SU-DHL-6 (cell line): ENCODE measurements at regions not wholly inside any gene's neighbourhood (a gene's known extent, or its start where the extent isn't known, plus 50 kb on each side); places are given as distances from the start of the nearest gene placed in this dataset.

Source experiments
- H2AFZ ChIP-seq: fragments of 200-600 bp; sonication (generic); 2 replicates; pipeline ENCODE4 v1.6.1; 2014; ENCODE audit warnings: low read depth, mild to moderate bottlenecking, moderate library complexity, mixed read lengths, antibody characterized with exemption, low read length; ENCODE audit not compliant: severe bottlenecking
- H3F3A ChIP-seq: fragments of 200-600 bp; shearing (Covaris generic); 2 replicates; pipeline ENCODE4 v1.6.0; 2016; ENCODE audit warnings: antibody characterized with exemption, mild to moderate bottlenecking; ENCODE audit not compliant: insufficient read depth
- H3K27ac ChIP-seq: fragments of 200-600 bp; sonication (generic); 2 replicates; pipeline ENCODE4 v1.5.1; 2016; ENCODE audit warnings: low read depth, mild to moderate bottlenecking, low read length, moderate library complexity, mixed read lengths
- H3K27me3 ChIP-seq: fragments of 200-600 bp; sonication (generic), shearing (Covaris generic); 2 replicates; pipeline ENCODE4 v1.6.0; 2014; ENCODE audit warnings: mild to moderate bottlenecking, low read length
- H3K36me3 ChIP-seq: fragments of 200-600 bp; sonication (generic); 2 replicates; pipeline ENCODE4 v1.6.1; 2014; ENCODE audit warnings: mild to moderate bottlenecking, low read length, mixed read lengths
- H3K4me2 ChIP-seq: fragments of 300-600, 200-600 bp; shearing (Covaris generic), sonication (generic); 2 replicates; pipeline ENCODE4 v1.6.0; 2014; ENCODE audit warnings: low read length, low read depth, mild to moderate bottlenecking; ENCODE audit not compliant: poor library complexity, severe bottlenecking
- H3K4me3 ChIP-seq: fragments of 200-600 bp; sonication (generic); 2 replicates; pipeline ENCODE4 v1.5.1; 2014; ENCODE audit warnings: antibody characterized with exemption, low read length, mild to moderate bottlenecking, mixed read lengths; ENCODE audit not compliant: insufficient read depth, poor library complexity, severe bottlenecking
- H3K79me2 ChIP-seq: fragments of 200-600 bp; sonication (generic); 2 replicates; pipeline ENCODE4 v1.6.1; 2014; ENCODE audit warnings: mild to moderate bottlenecking, low read length, moderate library complexity; ENCODE audit not compliant: insufficient read depth
- H3K9ac ChIP-seq: fragments of 200-600 bp; sonication (generic); 2 replicates; pipeline ENCODE4 v1.7.0; 2014; ENCODE audit warnings: mild to moderate bottlenecking, low read length
- H3K9me2 ChIP-seq: fragments of 200-600 bp; sonication (generic); replicated peaks from 2 replicates; pipeline ENCODE4 v1.6.1; 2014; ENCODE audit warnings: low read length; ENCODE audit not compliant: insufficient read depth
- H3K9me3 ChIP-seq: fragments of 200-600 bp; sonication (generic); 2 replicates; pipeline ENCODE4 v1.6.1; 2014; ENCODE audit warnings: low read length, mixed read lengths; ENCODE audit not compliant: insufficient read depth
- H4K20me1 ChIP-seq: fragments of 200-600 bp; sonication (generic); 2 replicates; pipeline ENCODE4 v1.6.1; 2014; ENCODE audit warnings: low read depth, mild to moderate bottlenecking, antibody characterized with exemption, low read length, moderate library complexity, mixed read lengths
- EZH2phosphoT487 ChIP-seq: fragments of 200-600 bp; sonication (generic), shearing (Covaris generic); conservative IDR thresholded peaks from 2 replicates; pipeline ENCODE4 v1.6.1; 2018; ENCODE audit warnings: mild to moderate bottlenecking, antibody characterized with exemption, low read length, moderate library complexity, mixed read lengths
- TF ChIP-seq, protein P1 (sequence below): fragments of 200-600 bp; sonication (generic); IDR thresholded peaks from one replicate; pipeline ENCODE4 v1.5.1; 2017; ENCODE audit warnings: antibody characterized with exemption, mild to moderate bottlenecking, low read length, moderate library complexity; ENCODE audit not compliant: insufficient read depth, poor library complexity, severe bottlenecking

DNA sequence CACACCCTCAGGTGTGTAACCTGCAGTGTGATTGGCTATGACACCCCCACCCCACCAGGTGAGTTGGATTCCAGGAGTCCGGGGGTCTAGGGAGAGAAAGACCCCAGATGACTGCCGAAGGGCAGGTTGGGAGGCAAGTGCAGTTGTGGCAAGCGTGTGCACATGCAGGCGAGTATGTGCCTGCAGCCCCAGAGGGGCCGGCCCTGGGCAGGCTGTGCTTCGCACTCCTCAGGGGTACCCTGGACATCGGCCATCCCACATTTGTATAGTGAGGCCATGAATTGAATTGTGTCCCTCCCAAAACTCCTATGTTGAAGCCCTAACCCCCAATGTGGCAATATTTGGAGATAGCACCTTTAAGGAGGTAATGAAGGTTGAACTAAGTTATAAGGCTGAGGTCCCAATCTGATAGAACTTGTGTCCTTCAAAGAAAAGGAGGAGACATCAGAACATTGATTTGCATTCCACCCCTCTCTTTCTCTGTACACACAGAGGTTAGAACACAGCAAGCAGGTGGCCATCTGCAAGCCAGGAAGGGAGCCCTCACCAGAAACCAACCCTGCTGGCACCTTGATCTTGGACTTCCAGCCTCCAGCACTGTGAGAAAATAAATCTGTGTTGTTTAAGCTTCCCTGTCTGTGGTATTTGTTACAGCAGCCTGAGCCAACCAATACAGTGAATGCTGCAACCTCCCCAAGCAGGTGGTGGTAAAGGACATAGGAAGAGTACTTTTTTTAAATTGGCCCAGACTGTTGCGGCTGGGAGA, 241.8 kb downstream of the TFCP2L1 start:
- TF ChIP-seq, protein P1, sequence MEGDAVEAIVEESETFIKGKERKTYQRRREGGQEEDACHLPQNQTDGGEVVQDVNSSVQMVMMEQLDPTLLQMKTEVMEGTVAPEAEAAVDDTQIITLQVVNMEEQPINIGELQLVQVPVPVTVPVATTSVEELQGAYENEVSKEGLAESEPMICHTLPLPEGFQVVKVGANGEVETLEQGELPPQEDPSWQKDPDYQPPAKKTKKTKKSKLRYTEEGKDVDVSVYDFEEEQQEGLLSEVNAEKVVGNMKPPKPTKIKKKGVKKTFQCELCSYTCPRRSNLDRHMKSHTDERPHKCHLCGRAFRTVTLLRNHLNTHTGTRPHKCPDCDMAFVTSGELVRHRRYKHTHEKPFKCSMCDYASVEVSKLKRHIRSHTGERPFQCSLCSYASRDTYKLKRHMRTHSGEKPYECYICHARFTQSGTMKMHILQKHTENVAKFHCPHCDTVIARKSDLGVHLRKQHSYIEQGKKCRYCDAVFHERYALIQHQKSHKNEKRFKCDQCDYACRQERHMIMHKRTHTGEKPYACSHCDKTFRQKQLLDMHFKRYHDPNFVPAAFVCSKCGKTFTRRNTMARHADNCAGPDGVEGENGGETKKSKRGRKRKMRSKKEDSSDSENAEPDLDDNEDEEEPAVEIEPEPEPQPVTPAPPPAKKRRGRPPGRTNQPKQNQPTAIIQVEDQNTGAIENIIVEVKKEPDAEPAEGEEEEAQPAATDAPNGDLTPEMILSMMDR: no peak
- TF ChIP-seq EZH2phosphoT487: no peak

GRCh38 chr2:121043827-121044222, 241.2 kb downstream of the TFCP2L1 start:
- Histone ChIP-seq H3K9me3 (no peaks in the 10 kb centered on the region), H4K20me1 (no peaks in the 10 kb centered on the region), H3K79me2 (no peaks in the 10 kb centered on the region), H3K27me3 (no peaks in the 10 kb centered on the region), H3K36me3 (no peaks in the 10 kb centered on the region), H3K9me2 (no peaks in the 10 kb centered on the region), H3F3A (no peaks in the 10 kb centered on the region), H2AFZ (no peak overlapping the region), H3K4me2 (no peak overlapping the region), H3K27ac (no peak overlapping the region), H3K9ac (no peak overlapping the region), H3K4me3 (no peak overlapping the region)
- TF ChIP-seq, protein P1: no peak
- TF ChIP-seq EZH2phosphoT487: no peak

More for the DNA sequence above, 241.8 kb downstream of the TFCP2L1 start:
- no peaks in the 10 kb centered on the region for H3K27me3 ChIP-seq
- H2AFZ ChIP-seq: no peak overlapping the region
- H4K20me1 ChIP-seq: no peaks in the 10 kb centered on the region
- no peak overlapping the region for H3K4me2 ChIP-seq
- no peaks in the 10 kb centered on the region for H3K9me2 ChIP-seq
- H3K36me3 ChIP-seq: no peaks in the 10 kb centered on the region
- no peaks in the 10 kb centered on the region for H3K79me2 ChIP-seq
- H3K27ac ChIP-seq: no peak overlapping the region
- no peak overlapping the region for H3K9ac ChIP-seq
- H3F3A ChIP-seq: no peaks in the 10 kb centered on the region
- no peak overlapping the region for H3K4me3 ChIP-seq
- no peaks in the 10 kb centered on the region for H3K9me3 ChIP-seq

DNA sequence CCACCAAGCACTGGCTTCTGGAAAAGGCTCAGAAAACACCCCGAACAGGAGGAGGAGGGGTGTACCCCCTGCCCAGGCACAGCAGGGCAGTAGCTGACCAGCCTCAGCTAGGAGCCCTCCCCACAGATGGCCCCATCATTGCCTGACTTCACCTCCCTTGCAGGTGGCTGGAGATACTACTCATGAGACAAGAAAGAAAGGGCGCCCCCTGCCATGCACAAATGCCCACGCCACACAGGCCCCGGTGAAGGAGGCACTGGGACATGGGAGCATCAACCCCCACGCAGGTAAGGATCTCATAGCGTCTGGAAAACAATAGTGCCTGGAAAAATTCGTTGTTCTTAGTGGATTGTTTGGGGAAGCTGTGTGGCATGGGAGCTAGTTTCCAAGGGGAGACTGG, 240.6 kb downstream of the TFCP2L1 start:
- no peaks in the 10 kb centered on the region for H4K20me1 ChIP-seq
- no peak for TF ChIP-seq EZH2phosphoT487
- TF ChIP-seq, protein P1: no peak
- H3K27ac ChIP-seq: no peak overlapping the region
- H3K36me3 ChIP-seq: no peaks in the 10 kb centered on the region
- H3F3A ChIP-seq: no peaks in the 10 kb centered on the region
- H3K4me2 ChIP-seq: no peak overlapping the region
- no peak overlapping the region for H2AFZ ChIP-seq
- no peaks in the 10 kb centered on the region for H3K9me2 ChIP-seq
- H3K4me3 ChIP-seq: no peak overlapping the region
- no peak overlapping the region for H3K9ac ChIP-seq
- no peaks in the 10 kb centered on the region for H3K79me2 ChIP-seq
- H3K27me3 ChIP-seq: no peaks in the 10 kb centered on the region
- H3K9me3 ChIP-seq: no peaks in the 10 kb centered on the region
